ENCODE measurements at regions not wholly inside any gene's neighbourhood (a gene's known extent, or its start where the extent isn't known, plus 50 kb on each side); places are given as distances from the start of the nearest gene placed in this dataset.
"Not testable (repeated sequence)": the region's sequence is repeated elsewhere in the genome, so short reads cannot be mapped to it uniquely, and the experiment has no call there.

DNA sequence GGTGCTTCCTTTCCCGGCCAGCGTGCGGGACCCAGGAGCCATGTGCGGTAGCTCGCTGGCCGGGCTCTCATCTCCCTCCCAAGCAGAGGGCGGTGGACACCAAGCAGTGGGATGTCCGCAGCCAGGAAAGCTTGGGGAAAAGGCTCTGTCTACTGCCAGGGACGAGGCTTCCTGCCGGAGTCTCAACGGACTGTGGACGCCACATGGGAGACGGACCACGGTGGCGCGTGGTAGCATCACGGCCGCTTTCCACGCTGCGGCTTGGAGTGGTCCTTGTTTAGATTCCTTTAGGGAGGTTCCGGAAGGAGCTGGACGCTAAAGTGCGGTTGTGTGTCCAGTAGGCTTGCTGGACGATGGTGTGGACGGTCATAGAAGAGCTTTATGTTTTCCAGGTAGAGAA, 89.5 kb upstream of the MXRA5 start:
- H3K4me3 ChIP-seq (ENCODE audit: low read length); DNase-seq; intact Hi-C loops (cut with DNase I); H3K27me3 ChIP-seq (ENCODE audit: control insufficient read depth, insufficient read depth); ATAC-seq; H3K27ac ChIP-seq (ENCODE audit: low read length); H3K4me1 ChIP-seq (ENCODE audit: control insufficient read depth, insufficient read depth, low read length); H3K9me3 ChIP-seq (ENCODE audit: control insufficient read depth, low read length): not testable (repeated sequence)
- WGBS: 97% methylated on average over 23 of the region's 25 CpGs

DNA sequence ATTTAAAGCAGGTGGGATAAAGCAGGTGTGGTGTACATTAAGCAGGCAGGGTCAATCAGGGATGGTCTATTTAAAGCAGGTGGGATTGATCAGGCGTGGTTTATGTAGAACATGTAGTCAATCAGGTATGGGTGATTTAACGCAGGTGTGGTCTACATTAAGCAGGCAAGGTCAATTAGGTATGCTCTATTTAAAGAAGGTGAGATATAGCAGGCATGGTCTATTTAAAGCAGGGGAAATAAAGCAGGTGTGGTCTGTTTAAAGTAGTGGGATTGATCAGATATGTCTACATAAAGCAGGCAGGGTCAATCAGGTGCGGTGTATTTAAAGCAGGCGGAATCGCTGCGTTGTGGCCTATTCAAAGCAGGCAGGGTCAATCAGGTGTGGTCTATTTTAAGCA, 88.6 kb upstream of the MXRA5 start:
- no peak for ATAC-seq
- Histone ChIP-seq H3K27me3 (ENCODE audit: control insufficient read depth, insufficient read depth) (no peaks in the 10 kb centered on the region), H3K9me3 (ENCODE audit: control insufficient read depth, low read length) (no peaks in the 10 kb centered on the region), H3K4me3 (ENCODE audit: low read length) (no peak overlapping the region), H3K4me1 (ENCODE audit: control insufficient read depth, insufficient read depth, low read length) (no peaks in the 10 kb centered on the region), H3K27ac (ENCODE audit: low read length) (no peak overlapping the region)
- no peak for DNase-seq
- intact Hi-C loops (cut with DNase I): no loop called here
- 89% methylated on average over 6 of the region's 6 CpGs for WGBS

DNA sequence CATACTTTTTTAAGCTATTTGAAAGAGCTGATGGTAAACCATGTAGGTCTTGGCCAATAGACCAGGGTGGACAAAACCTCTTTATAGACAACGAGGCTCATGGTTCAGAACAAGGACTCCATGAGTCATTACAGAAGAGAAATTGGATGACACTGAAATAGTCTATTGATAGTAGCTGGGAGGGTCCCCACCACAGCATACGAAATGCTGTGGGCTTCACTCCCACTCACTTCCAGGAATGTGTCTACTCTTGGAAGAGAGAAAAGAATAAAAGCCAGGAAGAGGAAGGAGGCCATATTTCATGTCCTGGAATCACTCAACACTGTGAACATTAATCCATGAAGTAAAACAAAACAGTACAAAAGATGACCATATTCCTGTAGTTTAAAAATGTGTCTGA, 82.3 kb upstream of the MXRA5 start:
- 32% methylated on average over 2 of the region's 2 CpGs for WGBS
- Histone ChIP-seq H3K4me3 (ENCODE audit: low read length) (no peak overlapping the region), H3K9me3 (ENCODE audit: control insufficient read depth, low read length) (no peaks in the 10 kb centered on the region), H3K4me1 (ENCODE audit: control insufficient read depth, insufficient read depth, low read length) (no peaks in the 10 kb centered on the region), H3K27ac (ENCODE audit: low read length) (no peak overlapping the region), H3K27me3 (ENCODE audit: control insufficient read depth, insufficient read depth) (no peaks in the 10 kb centered on the region)
- ATAC-seq (no peak), DNase-seq (no peak)
- intact Hi-C loops (cut with DNase I): no loop called here

DNA sequence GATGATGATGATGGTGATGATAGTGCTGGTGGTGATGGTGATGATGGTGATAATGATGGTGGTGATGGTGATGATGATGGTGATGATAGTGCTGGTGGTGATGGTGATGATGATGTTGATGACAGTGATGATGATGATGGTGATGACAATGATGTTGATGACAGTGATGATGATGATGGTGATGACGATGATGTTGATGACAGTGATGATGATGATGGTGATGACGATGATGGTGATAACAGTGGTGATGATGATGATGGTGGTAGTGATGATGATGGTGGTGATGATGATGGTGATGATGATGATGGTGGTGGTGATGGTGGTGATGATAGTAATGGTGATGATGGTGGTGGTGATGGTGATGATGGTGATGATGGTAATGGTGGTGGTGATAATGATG, 80.1 kb upstream of the MXRA5 start:
- no peak overlapping the region for H3K4me3 ChIP-seq (ENCODE audit: low read length)
- H3K4me1 ChIP-seq (ENCODE audit: control insufficient read depth, insufficient read depth, low read length): no peaks in the 10 kb centered on the region
- ATAC-seq (no peak), DNase-seq (no peak)
- intact Hi-C loops (cut with DNase I): no loop called here
- H3K9me3 ChIP-seq (ENCODE audit: control insufficient read depth, low read length): no peaks in the 10 kb centered on the region
- 94% methylated on average over 2 of the region's 2 CpGs for WGBS
- no peak overlapping the region for H3K27ac ChIP-seq (ENCODE audit: low read length)
- H3K27me3 ChIP-seq (ENCODE audit: control insufficient read depth, insufficient read depth): no peaks in the 10 kb centered on the region

DNA sequence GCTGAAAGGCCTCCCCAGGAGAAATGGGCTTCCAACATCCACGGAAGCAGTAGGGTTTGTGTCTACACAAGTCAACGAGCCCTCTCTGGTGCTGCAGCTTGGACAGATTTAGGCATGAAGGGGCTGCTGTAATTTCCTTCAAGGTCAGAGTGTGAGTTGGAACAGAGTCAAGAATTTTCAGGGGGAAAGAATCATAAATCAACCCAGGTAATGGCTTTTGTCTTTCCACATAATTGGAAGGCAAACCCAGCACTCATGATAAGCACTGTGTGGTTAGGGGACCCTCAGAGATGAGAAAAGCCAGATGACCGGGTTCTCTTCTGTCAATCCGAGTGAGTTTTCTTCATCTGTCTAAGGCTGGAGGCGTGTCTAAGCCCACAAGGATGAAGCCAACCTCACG, 78.6 kb upstream of the MXRA5 start:
- H3K9me3 ChIP-seq (ENCODE audit: control insufficient read depth, low read length): no peaks in the 10 kb centered on the region
- 60% methylated on average over 6 of the region's 6 CpGs for WGBS
- no peak overlapping the region for H3K27ac ChIP-seq (ENCODE audit: low read length)
- ATAC-seq (no peak), DNase-seq (no peak)
- H3K4me3 ChIP-seq (ENCODE audit: low read length): no peak overlapping the region
- intact Hi-C loops (cut with DNase I): no loop called here
- H3K4me1 ChIP-seq (ENCODE audit: control insufficient read depth, insufficient read depth, low read length): no peaks in the 10 kb centered on the region
- no peaks in the 10 kb centered on the region for H3K27me3 ChIP-seq (ENCODE audit: control insufficient read depth, insufficient read depth)

DNA sequence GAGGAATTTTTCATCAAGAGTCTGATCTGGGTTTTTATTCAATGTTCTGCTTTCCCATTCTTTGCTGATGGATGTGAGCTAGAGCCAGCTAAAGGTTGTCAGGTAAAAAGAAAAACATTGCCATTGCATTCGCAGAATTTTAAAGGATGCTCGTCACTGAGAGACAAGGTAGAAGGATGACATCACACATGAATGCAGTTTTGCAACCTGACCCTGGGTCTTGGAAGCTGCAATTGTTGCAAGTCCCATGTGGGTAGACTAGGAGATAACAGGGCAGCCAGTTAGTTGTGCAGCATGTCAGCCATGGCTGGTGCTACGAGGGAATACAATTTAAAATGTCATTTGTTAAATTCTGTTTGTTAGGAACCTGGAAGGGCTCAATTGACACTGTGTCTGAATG, 73.9 kb upstream of the MXRA5 start:
- Histone ChIP-seq H3K4me1 (ENCODE audit: control insufficient read depth, insufficient read depth, low read length) (no peaks in the 10 kb centered on the region), H3K27ac (ENCODE audit: low read length) (no peak overlapping the region), H3K27me3 (ENCODE audit: control insufficient read depth, insufficient read depth) (no peaks in the 10 kb centered on the region), H3K9me3 (ENCODE audit: control insufficient read depth, low read length) (no peaks in the 10 kb centered on the region), H3K4me3 (ENCODE audit: low read length) (no peak overlapping the region)
- DNase-seq (no peak), ATAC-seq (no peak)
- intact Hi-C loops (cut with DNase I): no loop called here
- WGBS: 84% methylated on average over 3 of the region's 3 CpGs

DNA sequence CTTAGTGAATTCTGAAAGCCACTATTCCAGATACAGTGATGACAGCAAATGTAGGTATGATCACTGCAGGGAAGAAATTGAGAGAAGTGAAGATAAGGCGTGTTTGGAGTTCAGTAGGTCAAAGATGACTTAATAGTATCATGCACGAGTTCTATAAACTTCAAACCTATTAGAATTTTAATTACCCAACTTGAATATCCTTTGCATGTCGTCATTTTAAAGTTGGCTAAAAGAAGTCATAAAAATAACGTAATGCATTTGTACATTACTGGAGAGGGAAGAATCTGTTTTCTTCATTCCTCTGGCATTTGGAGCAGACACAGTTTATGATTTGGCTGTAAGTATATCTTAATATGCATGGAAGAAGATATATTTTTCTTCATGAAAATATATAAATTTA, 68.6 kb upstream of the MXRA5 start:
- H3K27ac ChIP-seq (ENCODE audit: low read length): no peak overlapping the region
- ATAC-seq: no peak
- no peaks in the 10 kb centered on the region for H3K27me3 ChIP-seq (ENCODE audit: control insufficient read depth, insufficient read depth)
- H3K4me1 ChIP-seq (ENCODE audit: control insufficient read depth, insufficient read depth, low read length): no peaks in the 10 kb centered on the region
- no peak overlapping the region for H3K4me3 ChIP-seq (ENCODE audit: low read length)
- intact Hi-C loops (cut with DNase I): no loop called here
- WGBS: 53% methylated on average over 4 of the region's 4 CpGs
- H3K9me3 ChIP-seq (ENCODE audit: control insufficient read depth, low read length): no peaks in the 10 kb centered on the region
- no peak for DNase-seq

DNA sequence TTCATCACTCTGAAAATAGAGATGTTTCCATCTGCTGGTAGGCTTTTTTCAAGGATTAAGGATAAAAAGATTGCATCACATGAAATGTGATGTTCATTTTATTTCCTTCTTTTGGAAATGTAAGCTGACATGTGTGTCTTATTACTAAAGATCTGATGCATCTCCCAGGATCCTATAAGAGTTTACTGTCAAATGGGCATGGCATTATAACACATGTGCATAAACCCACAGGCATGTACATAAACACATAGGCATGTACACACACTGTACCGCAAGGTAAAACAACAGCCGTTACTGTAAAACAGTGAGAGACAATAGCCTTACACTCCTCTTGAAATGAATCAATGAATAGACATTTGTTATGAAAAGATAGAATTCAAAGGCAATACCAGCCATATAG, 65.2 kb upstream of the MXRA5 start:
- H3K4me1 ChIP-seq (ENCODE audit: control insufficient read depth, insufficient read depth, low read length); H3K9me3 ChIP-seq (ENCODE audit: control insufficient read depth, low read length); H3K27ac ChIP-seq (ENCODE audit: low read length); intact Hi-C loops (cut with DNase I); H3K27me3 ChIP-seq (ENCODE audit: control insufficient read depth, insufficient read depth); ATAC-seq; DNase-seq; H3K4me3 ChIP-seq (ENCODE audit: low read length): not testable (repeated sequence)
- WGBS: 99% methylated on average over 2 of the region's 2 CpGs

DNA sequence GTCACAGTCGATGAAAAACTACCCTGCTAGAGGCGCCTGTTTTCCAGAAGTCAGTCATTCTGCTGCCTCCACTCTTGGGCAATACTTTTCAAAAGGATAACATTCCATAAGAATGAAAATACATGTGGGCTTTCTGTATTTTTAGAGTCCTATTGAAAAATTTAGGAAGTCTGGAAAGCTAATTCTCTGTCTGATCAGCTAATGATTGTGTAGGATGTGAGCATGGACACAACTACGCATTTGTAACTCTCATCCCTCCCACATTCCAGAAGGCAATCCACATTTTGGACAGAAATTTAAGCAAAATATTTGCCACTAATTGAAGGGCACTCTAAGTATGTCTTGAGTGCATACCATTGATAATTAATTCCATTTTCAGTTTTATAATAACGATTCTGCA, 63.5 kb upstream of the MXRA5 start:
- H3K4me1 ChIP-seq (ENCODE audit: control insufficient read depth, insufficient read depth, low read length); H3K4me3 ChIP-seq (ENCODE audit: low read length); H3K27me3 ChIP-seq (ENCODE audit: control insufficient read depth, insufficient read depth); DNase-seq; intact Hi-C loops (cut with DNase I); ATAC-seq; H3K9me3 ChIP-seq (ENCODE audit: control insufficient read depth, low read length); H3K27ac ChIP-seq (ENCODE audit: low read length): not testable (repeated sequence)
- WGBS: 89% methylated on average over 4 of the region's 4 CpGs

DNA sequence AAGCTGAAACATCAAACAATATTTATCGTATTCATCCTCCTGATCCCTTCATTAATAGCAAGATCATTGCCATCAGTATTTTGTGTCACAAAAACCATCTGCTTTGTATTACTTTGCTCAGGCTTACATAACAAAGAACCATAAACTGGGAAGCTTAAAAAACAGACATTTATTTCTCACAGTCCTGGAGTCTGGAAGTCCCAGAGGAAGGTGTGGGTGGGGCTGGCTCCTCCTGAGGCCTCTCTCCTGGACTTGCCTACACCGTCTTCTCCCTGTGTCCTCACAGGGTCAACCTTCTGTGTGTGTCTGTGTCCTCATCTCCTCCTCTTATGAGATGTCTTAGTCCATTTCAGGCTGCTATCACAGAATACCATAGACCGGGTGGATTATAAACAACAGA, 61.3 kb upstream of the MXRA5 start:
- no peak overlapping the region for H3K4me3 ChIP-seq (ENCODE audit: low read length)
- H3K9me3 ChIP-seq (ENCODE audit: control insufficient read depth, low read length): no peaks in the 10 kb centered on the region
- intact Hi-C loops (cut with DNase I): no loop called here
- WGBS: 49% methylated on average over 3 of the region's 3 CpGs
- no peaks in the 10 kb centered on the region for H3K4me1 ChIP-seq (ENCODE audit: control insufficient read depth, insufficient read depth, low read length)
- ATAC-seq: no peak
- no peak overlapping the region for H3K27ac ChIP-seq (ENCODE audit: low read length)
- H3K27me3 ChIP-seq (ENCODE audit: control insufficient read depth, insufficient read depth): no peaks in the 10 kb centered on the region
- DNase-seq: no peak

DNA sequence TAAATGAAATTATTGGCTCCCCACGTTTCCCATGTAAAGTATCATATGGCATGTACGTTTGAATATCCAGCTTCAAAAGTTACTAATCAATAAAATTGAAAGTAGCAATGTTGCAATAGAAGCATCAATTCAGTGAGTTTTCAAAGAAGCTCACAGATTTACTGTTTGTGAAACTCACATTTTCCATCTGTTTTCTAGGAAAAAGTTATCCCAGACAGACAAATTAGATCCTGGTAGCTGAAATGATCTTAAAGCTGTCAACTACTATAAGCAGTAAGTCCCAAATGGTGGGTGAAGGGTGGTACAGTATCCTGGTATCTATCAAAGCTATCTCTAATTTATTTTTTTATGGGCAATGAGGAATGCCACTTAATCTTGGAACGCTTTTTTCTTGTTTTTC, 60.7 kb upstream of the MXRA5 start:
- 79% methylated on average over 3 of the region's 3 CpGs for WGBS
- Histone ChIP-seq H3K27me3 (ENCODE audit: control insufficient read depth, insufficient read depth) (no peaks in the 10 kb centered on the region), H3K27ac (ENCODE audit: low read length) (no peak overlapping the region), H3K4me3 (ENCODE audit: low read length) (no peak overlapping the region), H3K4me1 (ENCODE audit: control insufficient read depth, insufficient read depth, low read length) (no peaks in the 10 kb centered on the region), H3K9me3 (ENCODE audit: control insufficient read depth, low read length) (no peaks in the 10 kb centered on the region)
- intact Hi-C loops (cut with DNase I): no loop called here
- no peak for ATAC-seq
- DNase-seq: no peak

DNA sequence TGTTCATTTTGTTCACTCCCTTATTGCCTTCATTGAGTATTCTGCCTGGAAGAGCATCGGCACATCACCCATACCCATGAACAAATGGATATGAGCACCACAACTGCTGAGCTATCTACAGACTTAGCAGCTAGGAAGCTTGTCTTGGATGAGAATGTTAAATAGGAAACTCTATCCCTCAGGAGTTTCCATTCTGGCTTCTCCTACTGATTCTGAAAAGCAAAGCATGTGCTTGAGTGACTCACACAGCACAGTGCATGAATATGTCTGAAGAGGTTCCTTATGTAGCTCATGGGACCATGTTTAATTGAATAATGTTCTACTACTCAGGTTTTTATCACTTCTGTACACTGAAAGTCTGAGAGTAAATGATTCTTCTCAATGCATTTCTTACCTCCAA, 57.3 kb upstream of the MXRA5 start:
- 51% methylated on average over 1 of the region's 1 CpG for WGBS
- no peak overlapping the region for H3K4me3 ChIP-seq (ENCODE audit: low read length)
- DNase-seq (no peak), ATAC-seq (no peak)
- H3K9me3 ChIP-seq (ENCODE audit: control insufficient read depth, low read length): no peaks in the 10 kb centered on the region
- H3K27ac ChIP-seq (ENCODE audit: low read length): no peak overlapping the region
- H3K4me1 ChIP-seq (ENCODE audit: control insufficient read depth, insufficient read depth, low read length): no peaks in the 10 kb centered on the region
- H3K27me3 ChIP-seq (ENCODE audit: control insufficient read depth, insufficient read depth): no peaks in the 10 kb centered on the region
- intact Hi-C loops (cut with DNase I): no loop called here
